ENCODE measurements at regions not wholly inside any gene's neighbourhood (a gene's known extent, or its start where the extent isn't known, plus 50 kb on each side); places are given as distances from the start of the nearest gene placed in this dataset.

DNA sequence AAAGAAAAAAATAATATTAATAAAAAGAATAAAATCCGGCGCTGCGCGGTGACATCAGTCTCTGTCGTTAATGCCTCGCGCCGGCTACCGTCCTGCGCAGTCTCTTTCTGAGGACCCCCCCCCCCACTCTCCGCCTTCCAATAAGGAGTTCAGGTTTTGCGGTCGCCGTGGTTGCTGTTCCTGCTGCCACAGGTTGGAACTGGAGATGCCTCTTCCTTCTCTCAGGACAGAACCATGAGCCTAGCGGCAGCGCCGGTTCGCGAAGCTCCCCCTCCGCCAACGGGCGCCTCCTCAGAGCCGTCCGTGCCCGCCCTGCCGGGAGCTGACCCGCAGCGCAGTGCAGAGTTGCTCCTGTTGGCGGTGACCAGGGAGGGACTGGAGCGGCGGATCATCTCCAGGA lies 2093.4 kb downstream of the TP53TG3F start:
- Mint-ChIP-seq H3K4me1 (no peaks in the 10 kb centered on the region), H3K27me3 (ENCODE audit: low read depth) (no peaks in the 10 kb centered on the region), H3K36me3 (peaks cover 2% of the 10 kb centered on the region), H3K9me3 (peaks cover 43% of the 10 kb centered on the region), H3K4me3 (no peak overlapping the region), H3K27ac (no peak overlapping the region)
- no peak for DNase-seq (ENCODE audit: low spot score in 2 of 2, unreplicated experiment in 2 of 2)
- no peak for TF ChIP-seq CTCF (IDR thresholded peaks at IDR 0.05; ENCODE audit: unreplicated experiment)

- no peak for TF ChIP-seq CTCF (IDR thresholded peaks at IDR 0.05; ENCODE audit: unreplicated experiment)
- Mint-ChIP-seq H3K27me3 (ENCODE audit: low read depth) (no peaks in the 10 kb centered on the region), H3K27ac (no peak overlapping the region), H3K9me3 (peaks cover 62% of the 10 kb centered on the region), H3K4me3 (no peak overlapping the region), H3K4me1 (no peaks in the 10 kb centered on the region), H3K36me3 (peaks cover 2% of the 10 kb centered on the region)
- no peak for DNase-seq (ENCODE audit: low spot score in 2 of 2, unreplicated experiment in 2 of 2)
Observed at GRCh38 chr16:35557731-35558130, 2098.3 kb downstream of the TP53TG3F start.

- Mint-ChIP-seq H3K27me3 (ENCODE audit: low read depth) (no peaks in the 10 kb centered on the region), H3K4me1 (no peaks in the 10 kb centered on the region), H3K27ac (no peak overlapping the region), H3K9me3 (peaks cover 64% of the 10 kb centered on the region), H3K4me3 (no peak overlapping the region), H3K36me3 (no peaks in the 10 kb centered on the region)
- TF ChIP-seq CTCF (IDR thresholded peaks at IDR 0.05; ENCODE audit: unreplicated experiment): no peak
- no peak for DNase-seq (ENCODE audit: low spot score in 2 of 2, unreplicated experiment in 2 of 2)
Observed at GRCh38 chr16:35559911-35560636, 2100.7 kb downstream of the TP53TG3F start.

GRCh38 chr16:35560637-35560984 lies 2101.2 kb downstream of the TP53TG3F start:
- Mint-ChIP-seq H3K4me1 (no peaks in the 10 kb centered on the region), H3K27me3 (ENCODE audit: low read depth) (no peaks in the 10 kb centered on the region), H3K9me3 (peaks cover 63% of the 10 kb centered on the region), H3K36me3 (no peaks in the 10 kb centered on the region), H3K4me3 (no peak overlapping the region), H3K27ac (no peak overlapping the region)
- TF ChIP-seq CTCF (IDR thresholded peaks at IDR 0.05; ENCODE audit: unreplicated experiment): no peak
- no peak for DNase-seq (ENCODE audit: low spot score in 2 of 2, unreplicated experiment in 2 of 2)

GRCh38 chr16:35561346-35561745 lies 2101.9 kb downstream of the TP53TG3F start:
- no peaks in the 10 kb centered on the region for H3K4me1 Mint-ChIP-seq
- no peaks in the 10 kb centered on the region for H3K27me3 Mint-ChIP-seq (ENCODE audit: low read depth)
- no peak overlapping the region for H3K4me3 Mint-ChIP-seq
- no peak for TF ChIP-seq CTCF (IDR thresholded peaks at IDR 0.05; ENCODE audit: unreplicated experiment)
- H3K36me3 Mint-ChIP-seq: no peaks in the 10 kb centered on the region
- H3K27ac Mint-ChIP-seq: no peak overlapping the region
- H3K9me3 Mint-ChIP-seq: peaks cover 64% of the 10 kb centered on the region
- no peak for DNase-seq (ENCODE audit: low spot score in 2 of 2, unreplicated experiment in 2 of 2)

DNA sequence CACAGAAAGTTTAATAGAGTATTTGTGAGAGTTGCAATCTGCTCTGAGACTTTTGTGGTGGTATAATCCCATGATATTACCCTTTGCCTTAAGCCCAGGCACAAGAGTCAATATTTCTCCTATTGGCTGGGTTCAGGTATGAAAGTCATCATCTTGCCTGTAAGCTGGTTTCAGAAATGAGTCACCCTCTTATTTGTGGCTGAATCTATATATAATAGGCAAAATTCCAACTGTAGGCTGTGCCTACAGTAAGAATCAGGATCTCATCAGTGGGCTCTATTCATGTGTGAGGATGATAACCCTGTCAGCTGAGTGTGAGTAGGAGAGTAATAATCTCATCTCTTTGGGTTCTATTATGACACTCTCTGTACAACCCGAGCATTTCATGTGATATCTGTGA lies 2103.1 kb downstream of the TP53TG3F start:
- H3K36me3 Mint-ChIP-seq: no peaks in the 10 kb centered on the region
- no peaks in the 10 kb centered on the region for H3K27me3 Mint-ChIP-seq (ENCODE audit: low read depth)
- no peak for TF ChIP-seq CTCF (IDR thresholded peaks at IDR 0.05; ENCODE audit: unreplicated experiment)
- H3K4me1 Mint-ChIP-seq: no peaks in the 10 kb centered on the region
- peaks cover 75% of the 10 kb centered on the region for H3K9me3 Mint-ChIP-seq
- H3K27ac Mint-ChIP-seq: no peak overlapping the region
- DNase-seq (ENCODE audit: low spot score in 2 of 2, unreplicated experiment in 2 of 2): no peak
- H3K4me3 Mint-ChIP-seq: no peak overlapping the region
